Testis (tissue), 2 donors: ENCODE measurements at regions not wholly inside any gene's neighbourhood (a gene's known extent, or its start where the extent isn't known, plus 50 kb on each side); places are given as distances from the start of the nearest gene placed in this dataset.

Source experiments
- DNase-seq: peaks from one replicate; pipeline ENCODE4 v3.0.0-alpha.2; 2019
- H3K27ac ChIP-seq, 2 donors: fragments of 200-600 bp; sonication (generic); one replicate each; pipeline ENCODE4 v1.5.1; 2019
- H3K27me3 ChIP-seq: fragments of 200-600 bp; sonication (generic); one replicate; pipeline ENCODE4 v1.5.1; 2019
- H3K36me3 ChIP-seq: fragments of 200-600 bp; sonication (generic); one replicate; pipeline ENCODE4 v1.5.1; 2017; ENCODE audit warnings: low read depth; ENCODE audit errors: missing control alignments
- H3K4me1 ChIP-seq: fragments of 200-600 bp; sonication (generic); one replicate; pipeline ENCODE4 v1.5.1; 2019
- H3K4me3 ChIP-seq, 2 donors: fragments of 200-600 bp; sonication (generic); one replicate each; pipeline ENCODE4 v1.5.1; 2017 to 2019
- H3K9me3 ChIP-seq: fragments of 200-600 bp; sonication (generic); one replicate; pipeline ENCODE4 v1.5.1; 2017
- CTCF ChIP-seq, 3 experiments: fragments of 450-650 bp in 2 of 3; fragments of 200-600 bp in 1 of 3; sonication (generic) in 1 of 3; IDR thresholded peaks; one replicate each; pipeline ENCODE4 v1.5.1; 2016 to 2019; ENCODE audit warnings: antibody characterized with exemption in 3 of 3, mild to moderate bottlenecking in 2 of 3, moderate library complexity in 1 of 3
- POLR2A ChIP-seq: fragments of 450-650 bp; IDR thresholded peaks from one replicate; pipeline ENCODE4 v1.6.1; 2017; ENCODE audit warnings: antibody characterized with exemption, mild to moderate bottlenecking, moderate library complexity
- WGBS, 2 donors: methylation state at CpG; one replicate each; pipeline ENCODE4 v1.1.5; 2018; 5-methylcytosine and 5-hydroxymethylcytosine counted together
- intact Hi-C: fragments of 100-400 bp; cut with DNase I; formaldehyde crosslinking; loops from one replicate; pipeline ENCODE4 v1.15.1; 2023; ENCODE audit warnings: low total_unique reads

GRCh38 chr12:69118516-69118915 is 120.9 kb upstream of the CPSF6 start:
- H3K36me3 ChIP-seq, result no peaks in the 10 kb centered on the region
- intact Hi-C loops, result no loop called here
- TF ChIP-seq POLR2A, result no peak
- TF ChIP-seq CTCF (IDR thresholded peaks at IDR 0.05), result no peak
- no peak for DNase-seq
- H3K4me3 ChIP-seq, result no peak overlapping the region
- H3K27me3 ChIP-seq, result no peaks in the 10 kb centered on the region
- H3K9me3 ChIP-seq, result no peaks in the 10 kb centered on the region
- WGBS, 2 donors, result 46 to 69% methylated on average over 2 of the region's 2 CpGs
- H3K4me1 ChIP-seq, result peaks cover 2% of the 10 kb centered on the region
- H3K27ac ChIP-seq, result no peak overlapping the region

- TF ChIP-seq POLR2A (no peak), CTCF (IDR thresholded peaks at IDR 0.05) (no peak)
- intact Hi-C loops, result no loop called here
- H3K36me3 ChIP-seq, result no peaks in the 10 kb centered on the region
- H3K9me3 ChIP-seq, result no peaks in the 10 kb centered on the region
- no peaks in the 10 kb centered on the region for H3K27me3 ChIP-seq
- no peak overlapping the region for H3K27ac ChIP-seq
- H3K4me3 ChIP-seq, result no peak overlapping the region
- H3K4me1 ChIP-seq, result peaks cover 10% of the 10 kb centered on the region
- 80 to 92% methylated on average over 6 of the region's 6 CpGs for WGBS, 2 donors
- no peak for DNase-seq
These were observed 119.6 kb upstream of the CPSF6 start for GRCh38 chr12:69119770-69120169.

GRCh38 chr12:69120354-69120753 is 119.0 kb upstream of the CPSF6 start:
- H3K4me3 ChIP-seq, result no peak overlapping the region
- no peak overlapping the region for H3K27ac ChIP-seq
- H3K27me3 ChIP-seq, result no peaks in the 10 kb centered on the region
- TF ChIP-seq POLR2A (no peak), CTCF (IDR thresholded peaks at IDR 0.05) (no peak)
- WGBS, 2 donors, result 74 to 76% methylated on average over 5 of the region's 5 CpGs
- DNase-seq, result no peak
- peaks cover 15% of the 10 kb centered on the region for H3K4me1 ChIP-seq
- H3K36me3 ChIP-seq, result no peaks in the 10 kb centered on the region
- H3K9me3 ChIP-seq, result no peaks in the 10 kb centered on the region
- intact Hi-C loops, result no loop called here

- no peaks in the 10 kb centered on the region for H3K27me3 ChIP-seq
- no peaks in the 10 kb centered on the region for H3K36me3 ChIP-seq
- peak overlapping the region; percentile 53 to 86 for H3K27ac ChIP-seq
- no peak overlapping the region for H3K4me3 ChIP-seq
- H3K9me3 ChIP-seq, result no peaks in the 10 kb centered on the region
- no peak for DNase-seq
- peaks cover 15% of the 10 kb centered on the region for H3K4me1 ChIP-seq
- 93 to 94% methylated on average over 3 of the region's 3 CpGs for WGBS, 2 donors
- TF ChIP-seq POLR2A, result no peak
- TF ChIP-seq CTCF (IDR thresholded peaks at IDR 0.05), result no peak
- intact Hi-C loops, result no loop called here
These were observed 116.1 kb upstream of the CPSF6 start for GRCh38 chr12:69123311-69123710.

- H3K27ac ChIP-seq, result peak overlapping the region; percentile 82 to 86
- no peaks in the 10 kb centered on the region for H3K27me3 ChIP-seq
- intact Hi-C loops, result no loop called here
- no peak overlapping the region for H3K4me3 ChIP-seq
- 47 to 51% methylated on average over 8 of the region's 8 CpGs for WGBS, 2 donors
- H3K36me3 ChIP-seq, result no peaks in the 10 kb centered on the region
- TF ChIP-seq POLR2A (no peak), CTCF (IDR thresholded peaks at IDR 0.05) (no peak)
- H3K9me3 ChIP-seq, result no peaks in the 10 kb centered on the region
- H3K4me1 ChIP-seq, result peaks cover 18% of the 10 kb centered on the region
- no peak for DNase-seq
These were observed 115.3 kb upstream of the CPSF6 start for GRCh38 chr12:69123919-69124638.
